Hepatocyte (in vitro differentiated cells): ENCODE measurements at regions not wholly inside any gene's neighbourhood (a gene's known extent, or its start where the extent isn't known, plus 50 kb on each side); places are given as distances from the start of the nearest gene placed in this dataset.

Experiments
- DNase-seq: peaks from one replicate; pipeline ENCODE4 v3.0.0-alpha.2; 2016; ENCODE audit warnings: low spot score
- H2AFZ ChIP-seq: fragments of 200-600 bp; sonication (generic); 2 replicates; pipeline ENCODE4 v1.6.0; 2016; ENCODE audit warnings: antibody characterized with exemption, mild to moderate bottlenecking
- H3K27ac ChIP-seq: fragments of 200-600 bp; sonication (generic); 2 replicates; pipeline ENCODE4 v1.5.1; 2016; ENCODE audit warnings: mild to moderate bottlenecking
- H3K27me3 ChIP-seq: fragments of 200-600 bp; sonication (generic); 2 replicates; pipeline ENCODE4 v1.6.1; 2016
- H3K36me3 ChIP-seq: fragments of 200-600 bp; sonication (generic); replicated peaks from 2 replicates; pipeline ENCODE4 v1.5.1; 2016; ENCODE audit warnings: low read depth; ENCODE audit not compliant: insufficient read depth
- H3K4me1 ChIP-seq: fragments of 200-600 bp; sonication (generic); 2 replicates; pipeline ENCODE4 v1.5.1; 2016; ENCODE audit warnings: mild to moderate bottlenecking, moderate library complexity; ENCODE audit not compliant: insufficient read depth
- H3K4me2 ChIP-seq: fragments of 200-600 bp; sonication (generic); 2 replicates; pipeline ENCODE4 v1.6.0; 2016
- H3K4me3 ChIP-seq: fragments of 200-600 bp; sonication (generic); 2 replicates; pipeline ENCODE4 v1.5.1; 2016; ENCODE audit warnings: mild to moderate bottlenecking
- H3K79me2 ChIP-seq: fragments of 200-600 bp; sonication (generic); 2 replicates; pipeline ENCODE4 v1.6.0; 2017; ENCODE audit warnings: mild to moderate bottlenecking
- H3K9me2 ChIP-seq: fragments of 200-600 bp; sonication (generic); replicated peaks from 2 replicates; pipeline ENCODE4 v1.6.0; 2017; ENCODE audit warnings: mild to moderate bottlenecking; ENCODE audit not compliant: insufficient read depth
- H3K9me3 ChIP-seq: fragments of 200-600 bp; sonication (generic); 2 replicates; pipeline ENCODE4 v1.5.1; 2016; ENCODE audit warnings: low read depth, mild to moderate bottlenecking
- H4K20me1 ChIP-seq: fragments of 200-600 bp; sonication (generic); 2 replicates; pipeline ENCODE4 v1.6.0; 2016; ENCODE audit warnings: mild to moderate bottlenecking; ENCODE audit not compliant: insufficient read depth, poor library complexity, severe bottlenecking
- CTCF ChIP-seq: fragments of 200-600 bp; sonication (generic); IDR thresholded peaks from 2 replicates; pipeline ENCODE4 v1.5.1; 2016; ENCODE audit warnings: antibody characterized with exemption, mild to moderate bottlenecking; ENCODE audit not compliant: poor library complexity
- EZH2 ChIP-seq: fragments of 200-600 bp; sonication (generic); IDR thresholded peaks from 2 replicates; pipeline ENCODE4 v1.6.1; 2016; ENCODE audit warnings: antibody characterized with exemption, mild to moderate bottlenecking, borderline replicate concordance
- EZH2phosphoT487 ChIP-seq: fragments of 200-600 bp; sonication (generic); IDR thresholded peaks from one replicate; pipeline ENCODE4 v1.6.1; 2018; ENCODE audit warnings: antibody characterized with exemption, mild to moderate bottlenecking, low read depth, moderate library complexity; ENCODE audit not compliant: unreplicated experiment, severe bottlenecking
- WGBS: methylation state at CpG from one replicate; pipeline ENCODE4 v1.1.6; 2016; ENCODE audit warnings: low lambda C conversion rate; ENCODE audit errors: missing lambda C conversion rate; 5-methylcytosine and 5-hydroxymethylcytosine counted together

GRCh38 chr21:30104241-30104640, 62.4 kb downstream of the CLDN17 start:
- no peak for DNase-seq
- TF ChIP-seq EZH2 (no peak), CTCF (no peak), EZH2phosphoT487 (no peak)
- no peaks in the 10 kb centered on the region for H3K4me1 ChIP-seq
- WGBS, result 66% methylated on average over 2 of the region's 2 CpGs
- no peaks in the 10 kb centered on the region for H3K9me3 ChIP-seq
- no peak overlapping the region for H2AFZ ChIP-seq
- H3K36me3 ChIP-seq, result no peaks in the 10 kb centered on the region
- H3K27me3 ChIP-seq, result no peaks in the 10 kb centered on the region
- H3K27ac ChIP-seq, result no peak overlapping the region
- no peaks in the 10 kb centered on the region for H3K9me2 ChIP-seq
- no peaks in the 10 kb centered on the region for H4K20me1 ChIP-seq
- H3K79me2 ChIP-seq, result no peaks in the 10 kb centered on the region
- H3K4me2 ChIP-seq, result no peak overlapping the region
- H3K4me3 ChIP-seq, result no peak overlapping the region

GRCh38 chr21:30102871-30103270, 63.7 kb downstream of the CLDN17 start:
- H3K36me3 ChIP-seq, result no peaks in the 10 kb centered on the region
- H3K4me1 ChIP-seq, result no peaks in the 10 kb centered on the region
- TF ChIP-seq CTCF (no peak), EZH2phosphoT487 (no peak), EZH2 (no peak)
- no peaks in the 10 kb centered on the region for H4K20me1 ChIP-seq
- H3K4me3 ChIP-seq, result no peak overlapping the region
- no peak overlapping the region for H3K4me2 ChIP-seq
- 68% methylated on average over 5 of the region's 5 CpGs for WGBS
- no peaks in the 10 kb centered on the region for H3K9me3 ChIP-seq
- H3K9me2 ChIP-seq, result no peaks in the 10 kb centered on the region
- H3K27ac ChIP-seq, result no peak overlapping the region
- no peaks in the 10 kb centered on the region for H3K27me3 ChIP-seq
- H2AFZ ChIP-seq, result no peak overlapping the region
- H3K79me2 ChIP-seq, result no peaks in the 10 kb centered on the region
- DNase-seq, result no peak

- no peak for DNase-seq
- H3K27ac ChIP-seq, result no peak overlapping the region
- no peaks in the 10 kb centered on the region for H3K27me3 ChIP-seq
- H3K4me2 ChIP-seq, result no peak overlapping the region
- H3K9me3 ChIP-seq, result no peaks in the 10 kb centered on the region
- no peak overlapping the region for H2AFZ ChIP-seq
- WGBS, result 76% methylated on average over 4 of the region's 4 CpGs
- no peaks in the 10 kb centered on the region for H4K20me1 ChIP-seq
- no peaks in the 10 kb centered on the region for H3K79me2 ChIP-seq
- H3K4me1 ChIP-seq, result no peaks in the 10 kb centered on the region
- TF ChIP-seq EZH2phosphoT487 (no peak), CTCF (no peak), EZH2 (no peak)
- no peaks in the 10 kb centered on the region for H3K9me2 ChIP-seq
- no peaks in the 10 kb centered on the region for H3K36me3 ChIP-seq
- H3K4me3 ChIP-seq, result no peak overlapping the region
Observed at GRCh38 chr21:30101967-30102366, 64.6 kb downstream of the CLDN17 start.

GRCh38 chr21:30097791-30098190, 68.8 kb downstream of the CLDN17 start:
- H3K27ac ChIP-seq, result no peak overlapping the region
- H3K27me3 ChIP-seq, result no peaks in the 10 kb centered on the region
- no peak for TF ChIP-seq CTCF
- TF ChIP-seq EZH2phosphoT487, result no peak
- TF ChIP-seq EZH2, result no peak
- no peak overlapping the region for H3K4me2 ChIP-seq
- no peaks in the 10 kb centered on the region for H3K9me3 ChIP-seq
- no peaks in the 10 kb centered on the region for H3K9me2 ChIP-seq
- no peak for DNase-seq
- no peaks in the 10 kb centered on the region for H3K36me3 ChIP-seq
- H3K4me1 ChIP-seq, result no peaks in the 10 kb centered on the region
- 94% methylated on average over 5 of the region's 5 CpGs for WGBS
- no peak overlapping the region for H2AFZ ChIP-seq
- no peak overlapping the region for H3K4me3 ChIP-seq
- H3K79me2 ChIP-seq, result no peaks in the 10 kb centered on the region
- no peaks in the 10 kb centered on the region for H4K20me1 ChIP-seq
